IMR-90 (cell line): ENCODE measurements at regions not wholly inside any gene's neighbourhood (a gene's known extent, or its start where the extent isn't known, plus 50 kb on each side); places are given as distances from the start of the nearest gene placed in this dataset.
A peak's percentile ranks its signal among the peaks of the same experiment; 100 is the strongest.

Source experiments
- ATAC-seq: fragments of 200-7000 bp; cut with Tn5 transposase; 2 replicates; pipeline ENCODE4 v1.9.1; 2020; ENCODE audit warnings: low read depth, mild to moderate bottlenecking, moderate library complexity
- BruUV-seq: library from RNA; stranded (reverse); fragments of 400-500 nt; replicated peaks from 2 replicates; lab custom pipeline; 2021; lab: Mats Ljungman, UMichigan
- CTCF ChIA-PET: fragments of 300-600 bp; formaldehyde crosslinking; extraction: SDS; loops from one replicate; lab custom pipeline; 2021; ENCODE audit warnings: antibody characterized with exemption; lab: Yijun Ruan, JAX
- POLR2A ChIA-PET: fragments of 300-600 bp; sonication (Branson Sonifier 250); formaldehyde crosslinking; loops from one replicate; lab custom pipeline; 2022; ENCODE audit warnings: antibody characterized with exemption; ENCODE audit not compliant: unreplicated experiment; lab: Charles Lee
- DNase-seq: peaks from one replicate; pipeline ENCODE4 v3.0.0; 2013
- H2AFZ ChIP-seq: replicated peaks from 2 replicates; pipeline ENCODE3; 2013; ENCODE audit warnings: low read length, mild to moderate bottlenecking; ENCODE audit not compliant: poor library complexity
- H2AK5ac ChIP-seq: 2 replicates; pipeline ENCODE4 v1.6.1; 2013; ENCODE audit warnings: low read depth, low read length, inconsistent platforms
- H2AK9ac ChIP-seq: replicated peaks from 2 replicates; pipeline ENCODE3; 2013; ENCODE audit warnings: mild to moderate bottlenecking, low read depth, low read length, moderate library complexity; ENCODE audit not compliant: poor library complexity
- H2BK120ac ChIP-seq: 2 replicates; pipeline ENCODE4 v1.6.1; 2013; ENCODE audit warnings: low read depth, low read length, inconsistent platforms
- H2BK15ac ChIP-seq: 3 replicates; pipeline ENCODE4 v1.6.1; 2013; ENCODE audit warnings: low read depth, low read length, inconsistent platforms
- H2BK20ac ChIP-seq: 2 replicates; pipeline ENCODE4 v1.6.1; 2013; ENCODE audit warnings: low read depth, mild to moderate bottlenecking, inconsistent platforms, low read length, moderate library complexity
- H2BK5ac ChIP-seq: 2 replicates; pipeline ENCODE4 v1.6.1; 2013; ENCODE audit warnings: mild to moderate bottlenecking, low read depth, low read length, inconsistent platforms; ENCODE audit not compliant: poor library complexity, severe bottlenecking
- H3K14ac ChIP-seq: replicated peaks from 2 replicates; pipeline ENCODE4 v1.6.1; 2013; ENCODE audit warnings: low read depth, low read length, inconsistent platforms
- H3K18ac ChIP-seq: 2 replicates; pipeline ENCODE4 v1.6.1; 2013; ENCODE audit warnings: low read depth, low read length, control low read depth
- H3K23ac ChIP-seq: 2 replicates; pipeline ENCODE4 v1.6.1; 2013; ENCODE audit warnings: low read depth, low read length, inconsistent platforms
- H3K27ac ChIP-seq: 2 replicates; pipeline ENCODE4 v1.5.1; 2013; ENCODE audit warnings: mild to moderate bottlenecking, control low read depth, low read length; ENCODE audit not compliant: insufficient read depth
- H3K27me3 ChIP-seq: 2 replicates; pipeline ENCODE4 v1.6.1; 2013; ENCODE audit warnings: low read length; ENCODE audit not compliant: control insufficient read depth, insufficient read depth
- H3K36me3 ChIP-seq: 2 replicates; pipeline ENCODE4 v1.6.1; 2013; ENCODE audit warnings: low read length, mixed read lengths; ENCODE audit not compliant: control insufficient read depth, insufficient read depth
- H3K4ac ChIP-seq: 2 replicates; pipeline ENCODE4 v1.6.1; 2013; ENCODE audit warnings: low read depth, low read length, inconsistent platforms
- H3K4me1 ChIP-seq: 2 replicates; pipeline ENCODE4 v1.6.1; 2013; ENCODE audit warnings: low read length, mixed read lengths; ENCODE audit not compliant: control insufficient read depth, insufficient read depth
- H3K4me2 ChIP-seq: 2 replicates; pipeline ENCODE4 v1.6.1; 2013; ENCODE audit warnings: low read depth, mild to moderate bottlenecking, control low read depth, low read length, moderate library complexity
- H3K4me3 ChIP-seq: 2 replicates; pipeline ENCODE4 v1.5.1; 2013; ENCODE audit warnings: low read depth, mild to moderate bottlenecking, control low read depth, low read length, moderate library complexity; ENCODE audit not compliant: insufficient read depth
- H3K56ac ChIP-seq: 2 replicates; pipeline ENCODE4 v1.6.1; 2013; ENCODE audit warnings: low read length, inconsistent platforms; ENCODE audit not compliant: insufficient read depth; ENCODE audit errors: extremely low read depth
- H3K79me1 ChIP-seq, 2 experiments: 2 replicates each; pipeline ENCODE4 v1.6.1; 2013; ENCODE audit warnings: low read length in 2 of 2, inconsistent platforms in 1 of 2, low read depth in 1 of 2
- H3K9ac ChIP-seq: 2 replicates; pipeline ENCODE4 v1.6.1; 2013; ENCODE audit warnings: low read depth, low read length, control low read depth
- H3K9me1 ChIP-seq: 2 replicates; pipeline ENCODE4 v1.6.1; 2013; ENCODE audit warnings: low read length, inconsistent platforms; ENCODE audit not compliant: insufficient read depth
- H3K9me3 ChIP-seq: 2 replicates; pipeline ENCODE4 v1.6.1; 2013; ENCODE audit warnings: low read length; ENCODE audit not compliant: control insufficient read depth, insufficient read depth
- H4K20me1 ChIP-seq: 2 replicates; pipeline ENCODE4 v1.6.1; 2013; ENCODE audit warnings: low read length, inconsistent platforms; ENCODE audit not compliant: insufficient read depth
- H4K5ac ChIP-seq: 2 replicates; pipeline ENCODE4 v1.6.1; 2013; ENCODE audit warnings: mild to moderate bottlenecking, low read depth, low read length, control low read depth
- H4K8ac ChIP-seq, 2 experiments: 2 replicates each; pipeline ENCODE4 v1.6.1; 2013; ENCODE audit warnings: low read depth in 2 of 2, low read length in 2 of 2, control low read depth in 1 of 2, inconsistent platforms in 1 of 2
- H4K91ac ChIP-seq: 2 replicates; pipeline ENCODE4 v1.6.1; 2013; ENCODE audit warnings: low read depth, low read length, inconsistent platforms; ENCODE audit not compliant: insufficient read depth
- CEBPB ChIP-seq: IDR thresholded peaks from 2 replicates; pipeline ENCODE4 v1.6.1; 2012; ENCODE audit warnings: low read depth, low read length, improper control_type of control experiment
- SMC3 ChIP-seq: fragments of 150-350 bp; IDR thresholded peaks from 2 replicates; pipeline ENCODE4 v1.6.1; 2016; ENCODE audit warnings: low read depth, mild to moderate bottlenecking, antibody characterized with exemption, low read length, moderate library complexity
- WGBS, 2 experiments: methylation state at CpG; one replicate each; pipeline versions ENCODE4 v1.1.5 to v1.1.7; 2013; ENCODE audit warnings: missing lambda C conversion rate in 2 of 2; ENCODE audit not compliant: insufficient read length in 1 of 2; ENCODE audit errors: extremely low coverage in 2 of 2; 5-methylcytosine and 5-hydroxymethylcytosine counted together
- dilution Hi-C: fragments of 300-500 bp; cut with HindIII; formaldehyde crosslinking; loops from one replicate; pipeline ENCODE4 v1.14.3; 2018; ENCODE audit warnings: low sequenced_read_pairs; ENCODE audit not compliant: unreplicated experiment
- in situ Hi-C: fragments of 300-500 bp; cut with MboI; formaldehyde crosslinking; loops from 3 replicates; pipeline ENCODE4 v1.14.3; 2019; ENCODE audit warnings: low sequenced_read_pairs, inconsistent platforms, mixed read lengths
- intact Hi-C: fragments of 100-400 bp; cut with micrococcal nuclease; formaldehyde crosslinking; loops from 2 replicates; pipeline ENCODE4 v1.10.0; 2022

DNA sequence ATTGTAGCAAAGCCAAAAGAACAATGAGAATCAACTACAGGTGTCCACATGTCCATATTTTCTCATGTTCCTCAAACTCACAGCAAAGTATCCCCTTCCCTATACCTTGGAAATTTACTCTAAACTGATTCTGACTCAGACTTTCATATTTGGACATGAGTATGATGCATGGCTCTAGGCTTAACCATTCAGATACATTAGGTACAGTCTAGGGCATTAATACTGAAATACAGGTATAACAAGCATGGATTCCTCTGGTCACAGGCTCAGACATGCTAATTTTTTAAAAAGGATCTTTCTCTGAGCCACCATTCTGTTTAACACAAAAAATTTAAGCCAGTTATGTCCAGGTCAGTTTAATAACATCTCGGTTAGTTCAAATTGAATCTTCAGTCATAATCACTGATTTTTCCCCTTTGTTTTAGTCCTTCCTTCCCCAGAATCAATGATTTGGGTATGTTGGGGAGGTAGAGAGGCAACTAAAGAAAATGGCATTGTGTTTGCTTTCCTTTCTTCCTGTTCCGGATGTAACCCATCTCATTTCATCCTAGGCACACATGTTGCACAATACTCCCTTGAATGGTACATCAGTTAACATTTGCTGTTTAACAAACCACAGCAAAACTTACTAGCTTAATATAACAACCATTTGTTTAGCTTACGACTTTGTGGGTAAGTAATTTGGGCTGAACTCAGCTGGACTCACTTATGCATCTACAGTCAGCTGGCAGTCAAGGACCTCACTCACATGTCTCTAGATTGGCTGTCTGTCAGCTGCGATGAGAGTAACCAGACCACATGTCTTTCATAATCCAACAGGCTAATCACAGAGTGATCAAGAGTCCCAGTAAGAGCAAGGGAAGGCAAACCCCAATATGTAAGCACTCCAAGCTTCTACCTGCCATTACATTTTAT, 75.3 kb upstream of the GRIA3 start:
- no peak overlapping the region for H3K18ac ChIP-seq
- H3K4me2 ChIP-seq = no peak overlapping the region
- H3K9me1 ChIP-seq = no peaks in the 10 kb centered on the region
- H3K27me3 ChIP-seq = no peaks in the 10 kb centered on the region
- no peak overlapping the region for H2BK5ac ChIP-seq
- H2BK120ac ChIP-seq = no peak overlapping the region
- ChIA-PET POLR2A (no interaction called here), CTCF (interaction anchor here (0.7 to 0.8 kb wide), 2 partner anchors 10 to 95 kb away, joined by 3 read pairs; no protein-coding TSS in a partner anchor)
- H4K20me1 ChIP-seq = no peaks in the 10 kb centered on the region
- no peak for DNase-seq
- dilution Hi-C loops (no loop called here), in situ Hi-C loops (no loop called here), intact Hi-C loops (no loop called here)
- H2AFZ ChIP-seq = no peak overlapping the region
- H4K5ac ChIP-seq = no peak overlapping the region
- no peaks in the 10 kb centered on the region for H3K4me1 ChIP-seq
- BruUV-seq = no TSS peak
- no peak overlapping the region for H2BK20ac ChIP-seq
- H3K9me3 ChIP-seq = peaks cover 2% of the 10 kb centered on the region; the same call in 1 of the 2 replicates
- no peak overlapping the region for H4K8ac ChIP-seq
- TF ChIP-seq CEBPB (peak; percentile 63), SMC3 (no peak)
- H3K79me1 ChIP-seq = no peaks in the 10 kb centered on the region
- H3K4ac ChIP-seq = no peak overlapping the region
- H2AK5ac ChIP-seq = no peak overlapping the region
- no peaks in the 10 kb centered on the region for H3K36me3 ChIP-seq
- H3K27ac ChIP-seq = no peak overlapping the region
- H4K91ac ChIP-seq = no peak overlapping the region
- no peak overlapping the region for H3K14ac ChIP-seq
- no peak for ATAC-seq
- H2AK9ac ChIP-seq = no peak overlapping the region
- H3K56ac ChIP-seq = no peak overlapping the region
- no peak overlapping the region for H3K4me3 ChIP-seq
- no peak overlapping the region for H3K9ac ChIP-seq
- no peak overlapping the region for H3K23ac ChIP-seq
- H2BK15ac ChIP-seq = no peak overlapping the region
- 20% methylated on average over 1 of the region's 4 CpGs; no CpG with 5 or more reads in 1 of the 2 experiments for whole genome bisulfite sequencing, 2 experiments
